HepG2 (cell line): ENCODE measurements at regions not wholly inside any gene's neighbourhood (a gene's known extent, or its start where the extent isn't known, plus 50 kb on each side); places are given as distances from the start of the nearest gene placed in this dataset.

Experiments
- BHLHE40 ChIP-seq: IDR thresholded peaks from 2 replicates; pipeline ENCODE4 v1.6.1; 2011; ENCODE audit warnings: low read length, improper control_type of control experiment
- EEA1 ChIP-seq: sonication (generic); formaldehyde crosslinking; IDR thresholded peaks from 2 replicates; pipeline ENCODE4 v1.5.1; 2020; ENCODE audit warnings: mild to moderate bottlenecking, missing genetic modification reagents, borderline replicate concordance
- GABPA ChIP-seq, 2 experiments: IDR thresholded peaks; 2 replicates each; pipeline ENCODE4 v1.6.1; 2011 to 2016; ENCODE audit warnings: low read depth in 2 of 2, low read length in 1 of 2, missing biosample characterization in 1 of 2, missing genetic modification characterization in 1 of 2
- HMGXB4 ChIP-seq, 2 experiments: sonication (generic) in 1 of 2; formaldehyde crosslinking in 1 of 2; IDR thresholded peaks; 2 replicates each; pipeline versions ENCODE4 v1.4.0 to v1.6.1; 2018 to 2020; ENCODE audit warnings: missing genetic modification reagents in 2 of 2, borderline replicate concordance in 1 of 2, low read depth in 1 of 2, mild to moderate bottlenecking in 1 of 2, missing biosample characterization in 1 of 2
- HOXD1 ChIP-seq: sonication (generic); formaldehyde crosslinking; IDR thresholded peaks from 2 replicates; pipeline ENCODE4 v1.5.0; 2020; ENCODE audit warnings: missing genetic modification reagents
- KLF11 ChIP-seq: IDR thresholded peaks from 2 replicates; pipeline ENCODE4 v1.6.1; 2016; ENCODE audit warnings: missing compliant biosample characterization
- KMT2B ChIP-seq: IDR thresholded peaks from 2 replicates; pipeline ENCODE4 v1.6.1; 2016; ENCODE audit warnings: missing genetic modification reagents, missing compliant biosample characterization
- MAZ ChIP-seq, 2 experiments: sonication (generic) in 1 of 2; formaldehyde crosslinking in 1 of 2; IDR thresholded peaks; 2 replicates each; pipeline versions ENCODE4 v1.5.0 to v1.6.1; 2012 to 2020; ENCODE audit warnings: low read depth in 2 of 2, mild to moderate bottlenecking in 2 of 2, borderline replicate concordance in 1 of 2, improper control_type of control experiment in 1 of 2, low read length in 1 of 2, missing genetic modification reagents in 1 of 2, moderate library complexity in 1 of 2
- MIER2 ChIP-seq: IDR thresholded peaks from 2 replicates; pipeline ENCODE4 v1.6.1; 2016; ENCODE audit warnings: missing biosample characterization, missing genetic modification reagents
- MTA1 ChIP-seq: sonication (generic); formaldehyde crosslinking; IDR thresholded peaks from 2 replicates; pipeline ENCODE4 v1.4.0; 2020; ENCODE audit warnings: missing genetic modification reagents, mild to moderate bottlenecking, borderline replicate concordance
- NR1H2 ChIP-seq: sonication (generic); formaldehyde crosslinking; IDR thresholded peaks from 2 replicates; pipeline ENCODE4 v1.8.1; 2022; ENCODE audit warnings: low read depth, missing genetic modification reagents, borderline replicate concordance
- ZBED4 ChIP-seq: sonication (generic); formaldehyde crosslinking; IDR thresholded peaks from 2 replicates; pipeline ENCODE4 v1.4.0; 2020; ENCODE audit warnings: missing genetic modification reagents, borderline replicate concordance
- ZBTB43 ChIP-seq: sonication (generic); formaldehyde crosslinking; conservative IDR thresholded peaks from 2 replicates; pipeline ENCODE4 v1.4.0; 2020; ENCODE audit warnings: missing genetic modification reagents
- ZBTB49 ChIP-seq: sonication (generic); formaldehyde crosslinking; IDR thresholded peaks from 2 replicates; pipeline ENCODE4 v1.4.0; 2020; ENCODE audit warnings: missing genetic modification reagents, borderline replicate concordance
- ZMYM2 ChIP-seq: sonication (generic); formaldehyde crosslinking; IDR thresholded peaks from 2 replicates; pipeline ENCODE4 v1.8.0; 2022; ENCODE audit warnings: mild to moderate bottlenecking, missing genetic modification reagents
- ZNF160 ChIP-seq: sonication (generic); formaldehyde crosslinking; IDR thresholded peaks from 2 replicates; pipeline ENCODE4 v1.8.0; 2022; ENCODE audit warnings: mild to moderate bottlenecking, inconsistent platforms, missing genetic modification reagents
- ZNF678 ChIP-seq: sonication (generic); formaldehyde crosslinking; IDR thresholded peaks from 2 replicates; pipeline ENCODE4 v1.4.0; 2020; ENCODE audit warnings: mild to moderate bottlenecking, missing genetic modification reagents

GRCh38 chr4:123505095-123506010 lies 108.8 kb downstream of the SPRY1 start (continued):
- TF ChIP-seq EEA1 = no peak; the same call in 1 of the 2 replicates
- TF ChIP-seq MTA1 = peak; percentile 96
- no peak for TF ChIP-seq GABPA (IDR thresholded peaks at IDR 0.05; ENCODE audit: low read depth, low read length)
- peak; percentile 72 for TF ChIP-seq GABPA (CRISPR knock-in tag; IDR thresholded peaks at IDR 0.05; ENCODE audit: low read depth)
- 0 out of 2 replicates have a peak, but pooled peaks have one; percentile 60 for TF ChIP-seq MIER2
- peak; percentile 76 for TF ChIP-seq KMT2B
- TF ChIP-seq KLF11 (CRISPR knock-in tag) = no peak
- peak; percentile 73; the same call in 1 of the 2 replicates for TF ChIP-seq HOXD1 (CRISPR knock-in tag)
- TF ChIP-seq ZBTB43 (CRISPR knock-in tag) = peak; percentile 78
- TF ChIP-seq HMGXB4 (CRISPR knock-in tag; IDR thresholded peaks at IDR 0.05; ENCODE audit: borderline replicate concordance in 1 of 2, low read depth in 1 of 2) = peak in 1 of 2 experiments; percentile 73; a peak in 1 of 4 replicates
- no peak for TF ChIP-seq ZBTB49 (CRISPR knock-in tag)
- TF ChIP-seq ZNF160 (CRISPR knock-in tag) = peak; percentile 55; the same call in 1 of the 2 replicates
- no peak for TF ChIP-seq NR1H2
- no peak for TF ChIP-seq ZMYM2
- TF ChIP-seq ZNF678 (CRISPR knock-in tag) = no peak
- peak; percentile 79 for TF ChIP-seq MAZ (IDR thresholded peaks at IDR 0.05; ENCODE audit: borderline replicate concordance, low read depth, low read length)
- peak; percentile 85 for TF ChIP-seq MAZ (CRISPR knock-in tag; IDR thresholded peaks at IDR 0.05; ENCODE audit: low read depth)
- TF ChIP-seq BHLHE40 = peak; percentile 82
- TF ChIP-seq ZBED4 (CRISPR knock-in tag) = no peak
